Activated CD4-positive, alpha-beta T cell treated with anti-CD3 and anti-CD28 coated beads for 24 hours (primary cell): ENCODE measurements at regions not wholly inside any gene's neighbourhood (a gene's known extent, or its start where the extent isn't known, plus 50 kb on each side); places are given as distances from the start of the nearest gene placed in this dataset.
"Not testable (repeated sequence)": the region's sequence is repeated elsewhere in the genome, so short reads cannot be mapped to it uniquely, and the experiment has no call there.

Experiments used
- DNase-seq, 2 donors: peaks; one replicate each; pipeline ENCODE4 v3.0.0-alpha.2; 2020; ENCODE audit warnings: low read depth in 2 of 2

DNA sequence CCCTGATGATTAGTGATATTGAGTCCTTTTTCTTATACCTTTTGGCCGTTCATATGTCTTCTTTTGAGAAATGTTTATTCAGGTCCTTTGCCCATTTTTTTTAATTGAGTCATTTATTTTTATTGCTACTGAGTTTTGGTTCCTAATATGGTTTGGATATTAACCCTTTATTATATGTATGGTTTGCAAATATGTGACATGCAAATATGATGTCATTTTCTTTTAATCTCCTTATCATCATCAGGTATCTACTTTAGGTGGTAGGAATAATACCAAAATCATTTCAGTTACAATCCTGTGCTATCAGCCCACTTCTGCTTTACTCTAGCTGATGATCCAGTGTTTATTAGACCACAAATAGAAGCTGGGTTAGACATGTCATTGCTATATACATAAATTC, 102.3 kb upstream of the TRPC7 start:
- DNase-seq, result no peak

DNA sequence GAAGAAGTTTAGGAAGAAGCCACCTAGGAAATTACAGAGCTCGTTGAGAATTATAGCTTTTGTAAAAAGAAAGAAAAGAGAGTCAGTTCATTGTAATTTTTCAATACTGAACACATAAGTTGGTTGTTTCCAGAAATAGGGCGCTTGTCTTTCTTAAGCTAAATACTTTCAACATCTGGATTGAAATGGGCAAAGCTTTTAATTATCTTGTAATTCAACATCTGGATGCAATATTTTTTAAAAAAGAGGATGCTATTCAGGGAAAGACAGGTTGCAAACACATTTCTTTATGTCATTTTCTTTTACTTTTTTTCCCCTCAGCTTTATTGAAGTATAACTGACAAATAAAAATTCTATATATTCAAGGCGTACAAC, 100.7 kb upstream of the TRPC7 start:
- no peak for DNase-seq

DNA sequence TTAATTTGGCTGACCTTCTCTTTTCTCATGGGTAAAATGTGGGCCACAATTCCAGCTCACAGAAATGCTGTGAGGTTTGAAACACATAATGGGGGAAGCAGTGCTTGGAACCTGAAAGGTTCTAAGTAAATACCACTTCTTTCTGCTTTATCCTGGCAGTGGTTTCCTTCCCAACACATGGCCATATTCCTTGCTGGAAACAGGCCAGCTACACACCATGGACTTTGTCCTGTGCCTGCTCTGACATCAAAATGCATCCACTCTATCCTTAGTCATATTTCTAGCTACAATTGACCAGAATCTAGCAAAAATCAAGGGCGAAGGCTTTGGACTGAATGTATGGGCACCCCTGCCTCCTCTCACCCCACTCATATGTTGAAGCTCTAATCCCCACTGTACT, 93.1 kb upstream of the TRPC7 start:
- no peak for DNase-seq

DNA sequence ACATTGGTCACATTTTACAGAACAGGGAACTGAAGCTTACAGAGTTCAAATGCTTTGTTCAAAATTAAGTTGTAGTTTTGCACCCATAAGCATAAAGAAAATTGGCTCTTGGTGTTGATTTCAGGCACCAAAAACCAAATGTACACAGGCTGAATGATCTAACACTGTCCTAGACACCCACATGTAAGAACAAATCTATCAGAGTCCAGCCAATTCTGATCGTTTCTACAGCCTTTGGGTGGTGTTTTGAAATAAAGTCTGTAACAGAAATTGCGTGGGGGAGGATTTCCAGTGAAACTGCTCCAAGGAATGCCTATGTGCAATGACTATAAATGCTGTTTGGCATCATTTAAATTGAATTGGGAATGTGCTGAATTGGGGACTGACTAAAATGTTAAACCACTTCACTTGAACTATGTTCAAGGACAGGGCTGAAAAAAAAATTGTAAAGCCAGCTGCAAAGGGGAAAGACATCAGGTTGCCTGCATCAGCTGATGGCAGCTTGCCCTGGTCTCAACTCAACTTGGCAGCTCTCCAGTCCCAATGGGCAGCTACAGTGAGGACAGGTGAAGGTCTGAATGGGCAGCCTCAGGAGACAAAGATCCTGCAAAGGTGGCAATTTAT, 92.2 kb upstream of the TRPC7 start:
- no peak for DNase-seq

DNA sequence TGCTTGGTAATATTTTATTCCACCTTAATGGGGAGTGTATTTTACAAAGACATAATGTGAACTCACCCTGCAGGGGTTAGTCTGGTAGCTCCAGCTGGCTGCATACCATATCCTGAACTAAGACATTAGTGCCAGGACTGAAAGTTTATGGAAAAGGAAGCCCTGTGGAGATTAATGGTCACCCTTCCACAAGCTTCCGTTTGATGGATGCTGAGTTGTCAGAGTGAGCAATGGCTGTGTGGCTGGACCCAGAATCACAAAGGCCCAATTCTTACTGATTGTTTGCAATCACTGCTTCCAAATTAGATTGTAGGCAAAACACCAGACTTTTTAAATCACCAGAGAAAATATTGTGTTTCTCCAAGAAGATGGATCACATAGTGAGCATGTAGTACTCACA, 90.1 kb upstream of the TRPC7 start:
- DNase-seq, result no peak

DNA sequence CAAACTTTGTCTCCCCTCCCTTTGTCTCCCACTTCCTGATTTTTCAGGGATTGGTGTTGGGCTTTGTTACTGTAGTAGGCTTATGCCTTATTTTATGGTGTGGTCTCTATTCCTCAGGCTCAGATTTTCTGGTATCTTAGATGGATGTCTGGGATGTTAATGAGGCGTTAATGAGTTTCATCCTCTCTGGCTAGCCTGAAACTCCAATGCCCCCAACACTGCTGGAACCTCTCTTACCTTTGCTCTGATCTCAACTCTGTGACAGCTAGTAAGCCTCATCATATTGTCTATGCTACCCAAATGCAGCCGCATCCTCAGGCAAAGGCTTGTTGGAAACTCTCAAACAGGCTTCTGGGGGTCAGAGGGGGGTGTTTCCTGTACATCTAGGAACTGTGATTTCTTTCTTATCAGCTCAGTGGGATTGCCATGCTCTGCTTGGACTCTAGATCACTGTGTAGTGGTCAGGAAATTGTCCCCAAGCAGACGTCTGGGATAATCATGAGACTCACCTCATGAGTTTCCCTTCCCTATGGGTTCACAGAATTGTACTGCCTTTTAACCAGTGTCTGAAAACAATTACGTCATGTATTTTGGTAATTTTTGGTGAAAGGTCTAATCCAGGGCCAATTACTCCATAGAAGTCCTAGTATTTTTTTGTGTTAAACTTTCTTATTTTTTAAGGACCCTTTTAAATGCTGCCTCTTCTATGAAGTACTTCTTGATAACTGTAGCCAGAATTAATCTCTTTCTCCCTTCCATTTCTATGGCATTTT, 88.8 kb upstream of the TRPC7 start:
- DNase-seq, result no peak

DNA sequence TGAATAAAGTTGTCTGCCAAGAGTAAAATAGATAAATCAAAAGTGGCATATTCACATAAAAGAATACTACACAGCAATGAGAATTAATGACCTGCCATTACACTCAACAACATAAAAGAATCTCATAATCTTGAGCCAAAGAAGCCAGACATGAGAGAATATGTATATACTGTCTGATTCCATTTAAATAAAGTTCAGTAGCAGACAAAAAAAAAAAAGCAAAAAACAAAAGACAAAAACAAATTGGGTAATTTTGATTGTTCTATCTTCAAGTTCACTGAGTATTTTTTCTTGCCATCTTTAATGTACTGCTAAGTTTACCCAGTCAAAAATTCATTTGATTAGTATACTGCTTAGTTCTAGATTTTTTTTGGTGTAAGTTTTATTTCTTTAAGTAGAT, 87.9 kb upstream of the TRPC7 start:
- no peak for DNase-seq

DNA sequence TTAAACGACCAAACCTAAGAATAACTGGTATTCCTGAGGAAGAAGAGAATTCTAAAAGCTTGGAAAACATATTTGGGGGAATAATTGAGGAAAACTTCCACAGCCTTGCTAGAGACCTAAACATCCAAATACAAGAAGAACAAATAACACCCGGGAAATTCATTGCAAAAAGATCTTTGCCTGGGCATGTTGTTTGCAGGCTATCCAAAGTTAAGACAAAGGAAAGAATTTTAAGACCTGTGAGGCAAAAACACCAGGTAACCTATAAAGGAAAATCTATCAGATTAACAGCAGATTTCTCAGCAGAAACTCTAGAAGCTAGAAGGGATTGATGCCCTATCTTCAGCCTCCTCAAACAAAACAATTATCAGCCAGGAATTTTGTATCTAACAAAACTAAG, 82.2 kb upstream of the TRPC7 start:
- not testable (repeated sequence) for DNase-seq

DNA sequence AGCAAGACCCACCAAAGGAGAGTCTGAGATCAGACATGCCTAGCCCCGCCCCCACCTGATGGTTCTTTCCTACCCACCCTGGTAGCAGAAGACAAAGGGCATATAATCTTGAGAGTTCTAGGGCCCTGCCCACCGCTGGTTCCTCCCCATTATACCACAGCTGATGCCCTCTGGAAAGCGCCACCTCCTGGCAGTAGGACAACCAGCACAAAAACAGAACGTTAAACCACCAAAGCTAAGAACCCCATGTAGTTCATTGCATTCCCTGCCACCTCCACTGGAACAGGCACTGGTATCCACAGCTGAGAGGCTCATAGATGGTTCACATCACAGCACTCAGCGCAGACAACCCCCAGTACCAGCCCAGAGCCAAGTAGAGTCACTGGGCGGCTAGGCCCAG, 81.2 kb upstream of the TRPC7 start:
- no peak for DNase-seq

DNA sequence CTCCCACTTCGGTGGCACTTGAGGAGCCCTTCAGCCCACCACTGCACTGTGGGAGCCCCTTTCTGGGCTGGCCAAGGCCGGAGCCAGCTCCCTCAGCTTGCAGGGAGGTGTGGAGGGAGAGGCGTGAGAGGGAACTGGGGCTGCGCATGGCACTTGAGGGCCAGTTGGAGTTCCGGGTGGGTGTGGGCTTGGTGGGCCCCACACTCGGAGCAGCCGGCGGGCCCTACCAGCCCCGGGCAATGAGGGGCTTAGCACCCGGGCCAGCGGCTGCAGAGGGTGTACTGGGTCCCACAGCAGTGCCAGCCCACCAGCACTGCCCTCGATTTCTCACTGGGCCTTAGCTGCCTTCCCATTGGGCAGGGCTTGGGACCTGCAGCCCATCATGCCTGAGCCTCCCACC, 78.8 kb upstream of the TRPC7 start:
- not testable (repeated sequence) for DNase-seq

DNA sequence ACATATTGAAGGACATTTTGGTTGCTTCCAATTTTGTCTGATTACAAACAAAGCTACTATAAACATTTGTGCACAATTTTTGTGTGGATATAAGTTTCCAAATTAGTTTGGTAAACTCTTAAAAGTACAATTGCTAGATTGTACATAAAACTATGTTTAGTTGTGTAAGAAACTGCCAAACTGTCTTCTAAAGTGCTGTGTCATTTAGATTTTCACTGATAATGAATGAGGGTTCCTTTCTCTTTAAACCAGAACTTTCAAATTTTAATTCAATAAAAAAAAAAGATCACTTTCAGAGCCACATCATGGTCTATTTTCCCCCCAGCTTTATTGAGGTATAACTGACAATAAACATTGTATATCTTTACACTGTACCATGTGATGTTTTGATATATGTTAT, 74.0 kb upstream of the TRPC7 start:
- DNase-seq, result no peak

DNA sequence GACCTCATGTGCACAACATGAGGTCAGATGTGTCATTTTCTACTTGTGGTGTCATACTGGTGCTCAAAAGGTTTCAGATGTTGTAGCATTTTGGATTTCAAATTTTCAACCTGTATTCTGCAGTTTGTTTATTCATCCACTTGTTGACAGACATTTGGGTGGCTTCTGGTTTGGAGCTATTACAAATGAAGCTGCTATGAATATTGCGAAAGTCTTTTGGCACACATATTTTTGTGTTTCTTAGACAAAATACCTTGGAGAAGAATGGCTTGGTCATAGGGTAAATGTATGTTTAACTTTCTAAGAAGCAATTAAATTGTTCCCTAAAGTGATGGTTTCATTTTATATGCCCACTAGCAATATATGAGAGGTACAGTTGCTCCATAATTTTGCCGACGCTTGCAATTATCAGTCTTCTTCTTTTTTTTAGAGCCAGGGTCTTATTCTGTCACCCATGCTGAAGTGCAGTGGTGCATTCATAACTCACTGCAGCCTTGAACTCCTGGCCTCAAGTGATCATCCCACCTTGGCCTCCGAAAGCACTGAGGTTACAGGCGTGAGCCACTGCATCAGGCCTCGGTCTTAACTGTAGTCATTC, 70.7 kb upstream of the TRPC7 start:
- DNase-seq, result no peak

DNA sequence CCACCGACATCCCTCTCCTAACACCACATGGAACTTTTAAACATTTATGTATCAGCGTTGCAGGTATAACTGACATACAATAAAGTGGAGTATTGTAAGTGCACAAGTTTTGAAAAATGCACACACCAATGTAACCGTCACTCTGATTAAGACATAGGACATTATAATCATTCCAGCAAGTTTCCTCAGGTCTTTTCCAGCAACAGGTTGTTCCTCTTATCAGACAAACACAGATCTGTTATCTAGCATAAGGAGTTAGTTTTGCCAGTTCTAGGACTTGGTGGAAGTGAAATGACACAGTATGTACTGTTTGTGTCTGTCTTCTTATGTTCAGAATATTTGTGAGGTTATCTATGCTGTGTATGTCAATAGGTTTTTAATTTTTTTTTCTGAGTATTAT, 69.5 kb upstream of the TRPC7 start:
- no peak for DNase-seq

DNA sequence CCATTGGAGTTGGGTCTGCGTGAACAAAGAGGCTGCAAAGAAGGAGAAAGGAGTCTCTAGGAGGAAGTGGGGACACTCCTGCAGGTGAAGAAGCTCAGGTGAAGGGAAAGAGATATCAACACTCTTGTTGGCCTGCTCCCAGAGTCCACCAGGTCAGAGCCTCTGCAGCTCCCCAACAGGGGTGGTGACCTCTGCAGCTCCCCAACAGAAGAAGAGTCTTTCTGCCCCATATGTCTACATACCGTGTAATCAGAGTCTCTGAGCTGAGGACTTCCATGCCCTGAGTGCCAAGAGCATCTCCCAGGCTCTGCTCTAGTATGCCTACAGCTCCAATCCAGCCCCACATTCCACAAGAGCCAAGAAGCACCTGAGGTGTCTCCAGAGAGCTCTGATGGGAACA, 67.4 kb upstream of the TRPC7 start:
- no peak for DNase-seq

DNA sequence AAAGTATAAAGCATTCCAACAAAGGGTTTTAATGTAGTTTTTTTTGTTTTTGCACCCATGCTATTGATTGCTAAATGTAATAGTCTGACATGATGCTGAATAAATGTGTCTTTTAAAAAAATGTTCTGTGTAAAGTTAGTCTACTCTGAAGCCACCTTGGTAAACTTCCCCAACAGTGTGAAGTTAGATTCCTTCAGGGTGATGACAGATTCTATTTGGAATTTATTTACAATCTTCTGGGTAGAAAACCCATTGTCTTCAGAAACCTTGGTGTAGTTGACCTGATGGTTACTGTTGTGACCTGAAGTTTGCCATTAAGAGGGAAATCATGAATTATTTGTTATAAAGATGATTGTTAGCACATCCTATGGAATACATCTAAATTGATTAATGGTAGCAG, 64.7 kb upstream of the TRPC7 start:
- DNase-seq, result no peak

DNA sequence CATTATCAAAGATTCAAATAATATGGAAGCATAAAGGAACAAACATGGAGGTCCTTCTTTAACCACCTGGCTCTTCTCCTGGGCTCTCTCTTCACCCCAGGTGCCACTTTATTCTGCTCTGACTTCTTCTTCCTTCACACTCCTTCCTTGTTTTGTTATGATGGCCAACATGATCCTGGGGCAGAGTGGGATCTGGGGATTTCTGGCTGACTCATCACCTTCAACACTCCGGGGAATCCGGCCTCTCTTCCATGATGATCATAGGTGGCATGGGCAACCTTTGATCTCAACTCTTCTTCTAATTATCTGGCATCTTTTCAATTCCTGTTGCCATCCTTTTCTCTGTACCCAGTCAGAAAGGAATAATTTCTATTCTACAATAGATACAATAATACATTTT, 62.1 kb upstream of the TRPC7 start:
- no peak for DNase-seq

DNA sequence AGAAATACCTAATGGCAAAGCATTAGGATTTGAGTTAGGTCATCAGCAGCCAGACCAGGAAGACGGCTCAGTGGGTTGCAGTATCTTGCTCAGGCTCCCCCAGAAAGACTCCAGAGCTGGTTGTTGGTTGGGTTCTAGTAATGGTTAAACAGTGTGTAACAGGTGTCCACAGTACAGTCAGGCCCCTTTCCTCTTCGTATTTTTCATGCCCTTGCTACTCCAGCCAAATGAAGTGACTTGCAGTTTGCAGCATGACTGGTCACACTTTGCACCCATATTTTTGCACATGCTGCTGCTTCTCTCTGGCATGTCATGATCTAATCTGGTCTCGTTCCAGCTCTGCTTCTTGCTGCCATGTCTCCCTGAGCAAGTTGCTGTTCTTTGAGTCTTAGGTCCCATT, 60.6 kb upstream of the TRPC7 start:
- DNase-seq, result no peak

DNA sequence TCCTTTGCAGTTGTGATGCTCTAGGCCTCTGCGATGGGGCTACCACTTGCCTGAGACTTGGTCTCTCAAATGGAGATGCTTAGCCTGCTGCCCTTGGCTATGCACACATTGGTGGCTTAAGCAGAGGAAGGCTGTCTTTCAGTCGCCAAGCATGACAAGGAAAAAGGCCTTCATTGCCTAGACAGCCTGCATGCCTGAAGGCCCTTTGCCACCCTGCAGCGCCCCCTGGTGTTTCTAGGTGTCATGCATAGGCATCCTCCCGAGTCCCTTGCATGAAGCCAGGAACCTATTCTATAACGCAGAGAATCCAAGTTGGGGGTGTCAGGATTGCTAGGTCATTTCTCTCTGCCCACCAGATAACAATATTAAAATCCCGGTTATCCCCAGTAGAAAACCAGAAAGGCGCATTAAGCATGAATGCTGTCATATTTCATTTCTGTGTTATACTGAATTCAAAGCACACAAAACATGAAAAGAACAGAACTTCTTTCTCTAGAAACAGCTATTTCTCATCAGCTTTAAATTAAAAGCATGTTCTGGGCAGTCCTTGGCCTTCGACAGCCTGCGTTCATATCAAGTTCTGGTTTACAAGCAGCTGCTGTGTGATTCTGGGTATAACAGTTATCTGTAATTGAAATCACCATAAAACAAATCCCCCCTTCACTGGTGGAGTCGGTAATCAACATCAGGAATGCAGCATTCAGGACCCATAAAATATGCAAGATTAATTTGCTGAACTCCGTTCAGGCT, 59.7 kb upstream of the TRPC7 start:
- DNase-seq, result peak in 1 of 2 donors; percentile 33

DNA sequence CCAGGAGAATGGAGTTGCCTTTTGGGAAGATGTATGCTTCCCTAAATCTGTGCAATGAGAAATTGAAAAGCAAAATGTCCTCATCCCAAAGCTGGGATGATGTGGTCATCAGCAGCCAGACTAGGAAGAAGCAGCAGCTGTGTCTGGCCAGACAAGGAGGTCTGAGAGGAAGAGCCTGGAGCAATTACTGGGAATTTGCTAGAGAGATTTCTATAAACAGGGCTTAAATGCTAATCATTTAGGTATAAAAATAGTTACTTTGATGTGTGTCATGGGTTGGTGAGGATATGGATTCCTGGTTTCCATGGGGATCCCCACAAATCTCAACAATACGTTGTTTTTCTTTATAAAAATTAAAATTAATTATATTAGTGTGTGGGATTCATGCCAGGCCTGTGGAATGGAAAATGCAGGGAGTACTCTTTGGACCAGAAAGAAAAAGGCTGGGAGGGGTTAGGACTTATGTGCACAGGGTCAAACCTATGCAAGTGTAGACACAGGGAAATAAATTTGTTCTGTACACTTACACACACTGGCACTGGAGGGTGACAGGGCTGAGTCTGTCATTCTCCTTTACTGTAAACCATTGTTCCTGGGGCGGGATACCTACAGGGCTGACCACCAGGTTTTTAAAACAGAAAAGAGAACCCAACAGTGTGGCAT, 58.7 kb upstream of the TRPC7 start:
- DNase-seq, result no peak

DNA sequence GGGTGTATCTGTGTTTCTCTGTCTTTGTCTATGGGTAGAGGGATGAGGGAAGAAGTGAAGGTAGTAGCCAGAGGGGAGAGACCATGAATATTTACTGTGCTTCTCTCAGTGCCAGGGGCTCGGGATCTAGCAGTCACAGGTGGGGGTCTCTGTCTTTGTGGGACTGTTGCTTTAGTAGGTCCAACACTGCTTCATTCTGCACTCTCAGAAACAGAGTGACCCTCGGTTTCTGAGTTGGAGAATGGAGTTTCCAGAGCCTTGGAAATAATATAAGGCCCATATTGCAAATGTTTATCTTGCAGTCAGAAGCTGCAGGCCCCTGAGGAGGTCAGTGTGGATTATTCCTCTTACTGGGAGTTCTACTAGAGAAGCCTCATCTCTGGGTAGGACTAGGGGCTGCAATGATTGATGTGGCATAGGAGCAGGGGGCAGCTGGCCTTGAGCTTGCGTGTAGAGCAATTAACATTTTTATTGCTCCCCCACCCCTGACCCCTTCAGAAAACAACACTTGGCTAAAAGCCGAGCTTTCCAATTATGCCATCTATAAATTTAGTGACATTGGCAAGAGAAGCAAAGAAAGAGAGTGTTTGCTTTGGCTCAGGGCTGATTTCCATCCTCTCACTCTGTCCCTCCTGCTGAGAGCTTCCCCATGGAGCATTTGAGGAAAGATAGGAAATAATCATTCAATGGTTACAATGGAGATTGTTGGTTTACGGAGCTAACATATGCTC, 55.0 kb upstream of the TRPC7 start:
- no peak for DNase-seq

DNA sequence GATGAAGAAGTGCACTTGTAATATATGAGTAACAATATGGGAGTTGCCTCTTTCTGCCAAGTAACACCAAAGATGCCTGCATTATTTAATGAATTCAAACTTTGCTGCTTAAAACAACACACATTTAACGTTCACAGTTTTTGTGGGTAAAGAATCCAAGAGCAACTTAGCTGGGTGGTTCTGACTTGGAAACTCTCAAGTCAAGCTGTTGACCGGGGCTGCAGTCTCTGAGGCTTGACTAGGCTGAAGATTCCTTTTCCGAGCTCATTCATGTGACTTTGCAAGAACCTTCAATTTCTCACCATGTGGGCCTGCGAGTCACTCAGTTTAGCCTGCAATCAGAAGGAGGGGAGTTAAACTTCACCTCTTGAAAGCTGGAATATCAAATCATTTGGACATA, 53.0 kb upstream of the TRPC7 start:
- no peak for DNase-seq
